Subcutaneous abdominal adipose tissue (tissue), 5 donors: ENCODE measurements at regions not wholly inside any gene's neighbourhood (a gene's known extent, or its start where the extent isn't known, plus 50 kb on each side); places are given as distances from the start of the nearest gene placed in this dataset.

Experiments
- H3K27ac ChIP-seq: one replicate; pipeline ENCODE4 v1.7.0; 2013; ENCODE audit warnings: low read depth, mild to moderate bottlenecking, inconsistent platforms, low read length, moderate library complexity
- H3K27me3 ChIP-seq, 5 donors: one replicate each; pipeline ENCODE4 v1.7.0; 2013; ENCODE audit warnings: low read length in 5 of 5, inconsistent platforms in 1 of 5; ENCODE audit not compliant: control insufficient read depth in 5 of 5, insufficient read depth in 4 of 5
- H3K36me3 ChIP-seq, 5 donors: one replicate each; pipeline ENCODE4 v1.7.0; 2013; ENCODE audit warnings: low read length in 5 of 5; ENCODE audit not compliant: control insufficient read depth in 5 of 5, insufficient read depth in 5 of 5
- H3K4me1 ChIP-seq, 5 donors: one replicate each; pipeline ENCODE4 v1.7.0; 2013; ENCODE audit warnings: low read length in 5 of 5, mild to moderate bottlenecking in 3 of 5, moderate library complexity in 1 of 5; ENCODE audit not compliant: control insufficient read depth in 5 of 5, insufficient read depth in 5 of 5
- H3K4me3 ChIP-seq, 5 donors: one replicate each; pipeline ENCODE4 v1.7.0; 2013; ENCODE audit warnings: low read length in 5 of 5, low read depth in 1 of 5
- H3K9ac ChIP-seq, 5 donors: one replicate each; pipeline ENCODE4 v1.7.0; 2013; ENCODE audit warnings: low read length in 5 of 5, mild to moderate bottlenecking in 4 of 5, moderate library complexity in 3 of 5
- H3K9me3 ChIP-seq, 5 donors: one replicate each; pipeline ENCODE4 v1.7.0; 2013; ENCODE audit warnings: low read length in 5 of 5; ENCODE audit not compliant: control insufficient read depth in 5 of 5
- donor health status: healthy.
- donor health status: healthy.
- donor health status: healthy.
- donor health status: healthy.
- donor health status: healthy.

DNA sequence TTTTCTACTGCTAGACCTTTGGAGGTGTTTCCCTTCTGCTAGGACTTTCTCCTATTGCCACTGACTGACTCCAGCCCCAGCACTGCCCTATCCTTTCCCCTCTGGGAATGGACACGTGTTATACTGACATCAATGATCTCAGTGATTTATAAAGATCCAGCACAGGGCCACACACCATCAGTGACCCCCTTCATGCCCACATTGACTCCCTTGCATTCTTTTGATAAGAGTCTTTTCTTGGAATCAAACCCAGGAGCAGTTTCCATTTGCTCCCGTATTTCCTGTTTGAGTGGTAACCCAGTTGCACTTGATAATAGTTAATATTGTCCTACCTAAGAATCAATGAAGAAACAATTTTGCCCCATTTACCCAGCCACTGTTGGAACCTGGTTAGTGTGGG lies 501.0 kb upstream of the USP24 start:
- H3K9me3 ChIP-seq: no peaks in the 10 kb centered on the region
- no peak overlapping the region for H3K27ac ChIP-seq
- no peaks in the 10 kb centered on the region for H3K27me3 ChIP-seq
- peaks cover 10 to 32% (median 28%) of the 10 kb centered on the region in 5 donors for H3K4me1 ChIP-seq
- H3K36me3 ChIP-seq: no peaks in the 10 kb centered on the region
- no peak overlapping the region for H3K9ac ChIP-seq
- no peak overlapping the region for H3K4me3 ChIP-seq

DNA sequence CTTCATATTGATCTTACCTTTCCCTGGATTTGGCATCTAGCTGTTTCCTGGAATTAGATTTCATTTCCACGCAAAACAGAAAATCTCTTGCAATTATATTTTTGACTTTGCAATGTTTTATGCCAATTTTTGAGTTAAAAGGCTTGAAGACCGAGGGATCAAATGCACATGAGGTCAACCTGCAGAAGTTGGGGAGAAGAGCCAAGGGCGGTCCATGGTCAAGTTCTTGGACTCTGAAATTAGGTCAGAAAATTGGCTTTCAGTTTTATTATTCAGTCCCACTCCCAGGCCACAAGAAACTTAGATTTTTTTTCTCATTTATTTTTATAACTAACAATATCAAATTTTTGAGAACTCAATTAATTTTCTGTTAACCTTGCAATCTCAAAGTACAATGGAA lies 499.1 kb upstream of the USP24 start:
- no peaks in the 10 kb centered on the region for H3K36me3 ChIP-seq
- H3K9me3 ChIP-seq: no peaks in the 10 kb centered on the region
- no peak overlapping the region for H3K4me3 ChIP-seq
- no peak overlapping the region for H3K27ac ChIP-seq
- no peaks in the 10 kb centered on the region for H3K27me3 ChIP-seq
- H3K4me1 ChIP-seq: peaks cover 8 to 22% (median 16%) of the 10 kb centered on the region in 5 donors
- no peak overlapping the region for H3K9ac ChIP-seq

DNA sequence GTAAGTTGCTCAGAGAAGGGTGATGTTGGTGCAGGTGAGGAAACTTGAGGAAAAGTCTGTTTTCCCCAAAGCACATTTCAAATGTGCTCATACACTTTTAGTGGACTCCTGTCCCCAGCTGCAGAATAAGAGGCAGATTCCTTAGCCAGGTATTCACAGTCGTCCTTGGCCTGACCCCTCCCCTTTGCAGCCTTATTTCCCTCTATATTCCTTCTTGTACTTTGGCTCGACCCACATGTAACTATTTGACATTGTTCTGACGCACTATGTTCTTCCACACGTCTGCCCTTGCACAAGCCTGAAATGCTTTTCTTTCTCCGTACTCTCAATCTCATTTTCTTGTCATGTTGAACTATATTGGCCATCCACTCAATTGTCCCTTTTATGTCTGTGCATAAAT lies 498.4 kb upstream of the USP24 start:
- H3K4me3 ChIP-seq: no peak overlapping the region

DNA sequence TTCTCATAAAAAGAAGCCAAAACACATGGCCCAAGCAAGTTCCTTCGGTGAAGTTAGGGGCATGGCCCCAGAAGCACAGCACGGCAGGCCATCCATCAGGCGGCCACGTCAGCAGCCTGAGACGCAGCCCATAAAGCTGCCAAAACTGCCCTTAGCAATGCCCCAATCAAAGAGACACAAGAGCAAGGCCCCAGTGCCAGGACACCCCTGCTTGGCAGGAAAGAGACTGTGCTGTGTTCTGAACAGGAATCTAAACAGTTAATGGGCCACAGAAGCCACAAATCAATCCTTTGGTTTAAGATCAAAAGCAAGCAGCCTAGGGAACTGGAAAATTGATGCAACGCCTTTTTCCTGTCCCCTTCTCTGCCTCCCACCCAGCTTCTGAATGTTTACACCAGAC lies 497.0 kb upstream of the USP24 start:
- Histone ChIP-seq H3K27ac (no peak overlapping the region), H3K4me1 (peaks cover 0 to 4% (median 0%) of the 10 kb centered on the region in 5 donors), H3K9ac (no peak overlapping the region), H3K36me3 (no peaks in the 10 kb centered on the region), H3K4me3 (no peak overlapping the region), H3K9me3 (no peaks in the 10 kb centered on the region), H3K27me3 (no peaks in the 10 kb centered on the region)

More for the DNA sequence above, 498.4 kb upstream of the USP24 start:
- H3K9ac ChIP-seq: no peak overlapping the region
- H3K9me3 ChIP-seq: no peaks in the 10 kb centered on the region
- H3K27me3 ChIP-seq: no peaks in the 10 kb centered on the region
- peaks cover 5 to 18% (median 10%) of the 10 kb centered on the region in 5 donors for H3K4me1 ChIP-seq
- H3K36me3 ChIP-seq: no peaks in the 10 kb centered on the region
- H3K27ac ChIP-seq: no peak overlapping the region

DNA sequence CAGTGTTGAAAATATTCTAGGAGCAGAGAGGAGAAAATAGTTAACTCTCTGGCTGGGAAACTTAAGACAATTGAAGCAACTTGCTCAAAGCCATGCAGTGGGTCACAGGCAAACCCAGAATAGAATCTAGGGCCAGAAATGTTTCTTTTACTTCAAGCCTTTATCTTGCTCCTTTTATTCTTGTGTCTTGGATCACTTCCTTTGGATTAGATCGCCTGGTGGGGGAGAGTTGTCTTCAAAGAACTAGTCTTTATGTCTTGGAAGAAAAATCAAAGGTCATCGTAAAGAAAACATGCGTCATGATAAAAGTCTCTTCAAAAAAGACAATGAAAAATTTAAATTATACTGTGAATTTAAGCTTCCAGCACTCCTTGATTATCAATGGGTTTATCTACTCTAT lies 493.6 kb upstream of the USP24 start:
- no peaks in the 10 kb centered on the region for H3K27me3 ChIP-seq
- H3K36me3 ChIP-seq: no peaks in the 10 kb centered on the region
- no peaks in the 10 kb centered on the region for H3K4me1 ChIP-seq
- no peak overlapping the region for H3K27ac ChIP-seq
- H3K4me3 ChIP-seq: no peak overlapping the region
- no peak overlapping the region for H3K9ac ChIP-seq
- no peaks in the 10 kb centered on the region for H3K9me3 ChIP-seq

DNA sequence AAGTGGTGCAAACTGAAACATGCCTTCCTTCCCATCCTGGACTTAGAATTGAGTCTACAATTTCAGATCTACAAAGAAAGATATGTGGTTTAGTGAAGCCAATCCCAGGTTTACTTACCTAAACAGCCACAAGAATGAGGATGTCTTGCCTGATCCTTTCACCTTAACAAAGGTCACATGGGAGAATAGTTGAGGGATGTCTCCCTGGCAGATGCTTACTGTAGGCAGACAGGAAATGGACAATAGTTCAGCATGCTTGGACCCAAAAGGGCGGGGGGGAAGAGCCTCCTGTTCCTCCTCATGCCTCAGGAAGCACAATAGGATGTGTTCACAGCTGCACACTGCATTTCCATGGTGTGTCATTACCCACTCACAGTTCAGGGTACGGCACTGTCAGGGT lies 492.7 kb upstream of the USP24 start:
- H3K9ac ChIP-seq: no peak overlapping the region
- H3K36me3 ChIP-seq: no peaks in the 10 kb centered on the region
- H3K27me3 ChIP-seq: no peaks in the 10 kb centered on the region
- no peak overlapping the region for H3K4me3 ChIP-seq
- H3K9me3 ChIP-seq: no peaks in the 10 kb centered on the region
- H3K27ac ChIP-seq: no peak overlapping the region
- no peaks in the 10 kb centered on the region for H3K4me1 ChIP-seq

DNA sequence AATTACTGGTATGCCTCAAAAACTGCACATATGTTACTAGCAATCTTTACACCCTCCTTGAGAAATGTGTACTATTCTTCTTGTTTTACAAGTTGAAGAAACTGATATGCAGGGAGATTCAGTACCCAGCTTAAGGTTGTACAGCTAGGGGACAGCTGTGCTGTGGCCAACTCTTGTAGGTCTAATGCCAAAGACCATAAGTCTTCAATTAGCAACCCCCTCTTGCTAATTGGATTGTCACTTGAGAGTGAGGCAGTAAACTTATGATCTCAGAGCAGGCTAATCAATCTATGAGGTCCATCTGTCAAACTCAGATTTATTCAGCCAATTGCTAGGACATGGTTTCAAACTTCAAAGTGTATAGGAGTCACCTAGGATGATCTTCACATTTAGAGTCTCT lies 492.0 kb upstream of the USP24 start:
- Histone ChIP-seq H3K27me3 (no peaks in the 10 kb centered on the region), H3K9me3 (no peaks in the 10 kb centered on the region), H3K4me1 (no peaks in the 10 kb centered on the region), H3K9ac (no peak overlapping the region), H3K4me3 (no peak overlapping the region), H3K27ac (no peak overlapping the region), H3K36me3 (no peaks in the 10 kb centered on the region)

DNA sequence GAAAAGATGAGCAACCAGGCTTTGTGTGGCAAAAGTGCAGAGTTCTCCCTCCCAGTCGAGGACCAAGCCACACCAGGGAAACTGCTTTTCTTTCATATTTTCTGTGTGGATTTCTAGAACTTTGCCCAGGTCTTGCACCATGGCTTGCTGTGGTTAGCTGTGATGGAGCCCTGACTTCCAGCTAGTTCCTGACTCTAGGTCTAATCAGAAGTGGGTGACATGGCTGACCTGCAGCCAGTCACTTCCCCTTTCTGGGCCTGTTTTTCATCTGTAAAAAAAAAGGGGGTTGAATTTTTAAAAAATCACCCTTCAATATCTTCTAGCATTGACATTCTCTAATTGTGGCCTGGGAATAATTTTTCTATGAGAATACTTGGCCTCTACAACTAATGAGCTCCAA lies 491.2 kb upstream of the USP24 start:
- Histone ChIP-seq H3K27ac (no peak overlapping the region), H3K4me1 (no peaks in the 10 kb centered on the region), H3K36me3 (no peaks in the 10 kb centered on the region), H3K9me3 (no peaks in the 10 kb centered on the region), H3K9ac (no peak overlapping the region), H3K4me3 (no peak overlapping the region), H3K27me3 (no peaks in the 10 kb centered on the region)

DNA sequence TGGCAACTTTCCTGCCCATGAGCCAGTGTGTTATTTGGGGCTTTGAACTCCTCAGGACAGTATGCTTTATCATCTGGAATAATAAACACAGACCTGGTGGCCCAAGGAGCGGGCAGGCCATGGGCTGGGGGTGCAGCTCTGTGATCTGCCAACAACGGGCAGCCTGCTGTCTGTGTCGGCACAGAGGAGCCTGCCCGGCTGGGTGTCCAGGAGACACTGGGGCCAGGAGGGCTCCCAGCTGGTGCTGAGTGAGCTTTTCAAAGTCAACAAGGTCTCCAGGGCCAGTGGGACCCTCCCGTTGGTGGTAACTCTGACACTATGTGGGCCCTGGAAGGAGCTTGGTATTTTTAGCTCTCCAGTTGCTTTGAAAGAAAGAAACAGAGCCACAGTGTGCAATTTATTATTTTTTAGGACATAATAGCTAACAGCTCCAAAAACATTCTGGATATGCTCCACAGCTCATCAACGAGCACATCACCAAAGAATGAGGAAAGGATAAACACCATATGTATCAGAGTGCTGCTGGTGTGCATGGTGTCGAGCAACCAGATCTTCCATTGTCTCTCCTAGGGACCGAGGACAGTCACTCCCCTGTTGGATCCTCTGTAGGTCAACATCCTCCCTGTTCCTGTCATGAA lies 488.7 kb upstream of the USP24 start:
- H3K27ac ChIP-seq: no peak overlapping the region
- H3K9ac ChIP-seq: no peak overlapping the region
- H3K4me3 ChIP-seq: no peak overlapping the region

DNA sequence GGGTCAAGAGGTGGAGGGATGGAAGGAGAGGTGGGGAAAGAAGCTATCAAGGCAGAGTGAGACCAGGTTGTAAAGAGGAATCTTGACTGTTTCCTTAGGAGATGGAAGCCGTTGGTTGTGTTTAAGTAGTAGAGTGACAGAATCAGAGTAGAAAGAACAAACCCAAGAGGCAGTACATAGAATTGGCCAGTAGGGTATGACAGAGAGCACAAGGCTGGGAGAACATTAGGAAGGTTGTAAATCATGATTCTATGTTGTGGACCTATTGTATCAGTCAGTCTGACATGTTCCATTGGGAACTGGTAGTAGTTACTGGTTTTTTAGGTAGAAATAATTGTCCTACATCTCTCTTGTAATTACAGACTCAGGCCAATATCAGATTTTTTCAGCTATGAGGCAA lies 486.9 kb upstream of the USP24 start:
- Histone ChIP-seq H3K4me3 (no peak overlapping the region), H3K27me3 (no peaks in the 10 kb centered on the region), H3K4me1 (no peaks in the 10 kb centered on the region), H3K36me3 (no peaks in the 10 kb centered on the region), H3K27ac (no peak overlapping the region), H3K9me3 (no peaks in the 10 kb centered on the region), H3K9ac (no peak overlapping the region)

More for the DNA sequence above, 488.7 kb upstream of the USP24 start:
- Histone ChIP-seq H3K9me3 (no peaks in the 10 kb centered on the region), H3K27me3 (no peaks in the 10 kb centered on the region), H3K36me3 (no peaks in the 10 kb centered on the region), H3K4me1 (no peaks in the 10 kb centered on the region)
